ENCODE measurements at regions not wholly inside any gene's neighbourhood (a gene's known extent, or its start where the extent isn't known, plus 50 kb on each side); places are given as distances from the start of the nearest gene placed in this dataset.

DNA sequence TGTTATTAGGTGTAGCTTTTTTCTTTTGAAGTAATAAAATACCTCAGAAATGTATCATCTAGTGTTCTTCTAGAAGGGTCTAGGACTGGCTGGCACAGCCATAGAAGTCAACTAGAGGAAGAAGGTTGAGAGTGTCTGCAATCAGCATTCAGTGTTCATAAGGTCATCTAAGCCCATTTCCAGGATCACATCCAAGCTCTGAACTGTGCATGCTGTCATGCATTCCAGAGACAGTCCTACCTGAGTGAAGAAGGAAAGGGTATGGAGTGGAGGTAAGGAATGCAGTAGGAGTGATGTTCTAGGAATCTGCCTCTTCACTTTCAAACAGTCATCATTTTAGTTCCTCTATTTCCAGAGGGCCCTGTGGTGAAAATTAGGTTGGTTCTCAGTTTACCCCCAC lies 789.7 kb downstream of the GATA3 start:
- TF ChIP-seq, protein P1, sequence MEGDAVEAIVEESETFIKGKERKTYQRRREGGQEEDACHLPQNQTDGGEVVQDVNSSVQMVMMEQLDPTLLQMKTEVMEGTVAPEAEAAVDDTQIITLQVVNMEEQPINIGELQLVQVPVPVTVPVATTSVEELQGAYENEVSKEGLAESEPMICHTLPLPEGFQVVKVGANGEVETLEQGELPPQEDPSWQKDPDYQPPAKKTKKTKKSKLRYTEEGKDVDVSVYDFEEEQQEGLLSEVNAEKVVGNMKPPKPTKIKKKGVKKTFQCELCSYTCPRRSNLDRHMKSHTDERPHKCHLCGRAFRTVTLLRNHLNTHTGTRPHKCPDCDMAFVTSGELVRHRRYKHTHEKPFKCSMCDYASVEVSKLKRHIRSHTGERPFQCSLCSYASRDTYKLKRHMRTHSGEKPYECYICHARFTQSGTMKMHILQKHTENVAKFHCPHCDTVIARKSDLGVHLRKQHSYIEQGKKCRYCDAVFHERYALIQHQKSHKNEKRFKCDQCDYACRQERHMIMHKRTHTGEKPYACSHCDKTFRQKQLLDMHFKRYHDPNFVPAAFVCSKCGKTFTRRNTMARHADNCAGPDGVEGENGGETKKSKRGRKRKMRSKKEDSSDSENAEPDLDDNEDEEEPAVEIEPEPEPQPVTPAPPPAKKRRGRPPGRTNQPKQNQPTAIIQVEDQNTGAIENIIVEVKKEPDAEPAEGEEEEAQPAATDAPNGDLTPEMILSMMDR (conservative IDR thresholded peaks at IDR 0.05) = no peak
- TF ChIP-seq EZH2 (IDR thresholded peaks at IDR 0.05; ENCODE audit: low read depth) = no peak
